ENCODE measurements at regions not wholly inside any gene's neighbourhood (a gene's known extent, or its start where the extent isn't known, plus 50 kb on each side); places are given as distances from the start of the nearest gene placed in this dataset.

GRCh38 chr6:121522265-121522664 lies 86.8 kb downstream of the GJA1 start:
- Histone ChIP-seq H3K79me2 (ENCODE audit: low read depth) (no peaks in the 10 kb centered on the region), H3K9ac (no peak overlapping the region), H3K4me1 (no peaks in the 10 kb centered on the region), H2AFZ (replicated peaks) (peak overlapping the region; percentile 59), H3K4me2 (no peak overlapping the region), H3K27me3 (no peaks in the 10 kb centered on the region), H3K4me3 (no peak overlapping the region), H3K27ac (no peak overlapping the region), H3F3A (ENCODE audit: low read depth) (no peaks in the 10 kb centered on the region), H3K36me3 (no peaks in the 10 kb centered on the region), H4K20me1 (ENCODE audit: low read depth) (no peaks in the 10 kb centered on the region), H3K9me3 (ENCODE audit: low read depth) (no peaks in the 10 kb centered on the region)
- H3K9me3 Mint-ChIP-seq, result no peaks in the 10 kb centered on the region
- no peak for DNase-seq (ENCODE audit: low spot score)
- no peaks in the 10 kb centered on the region for H3K36me3 Mint-ChIP-seq
- TF ChIP-seq CTCF (IDR thresholded peaks at IDR 0.05), result no peak
- no peak for TF ChIP-seq EZH2 (IDR thresholded peaks at IDR 0.05)
- no peak for TF ChIP-seq EZH2phosphoT487 (IDR thresholded peaks at IDR 0.05)
- no peaks in the 10 kb centered on the region for H3K27me3 Mint-ChIP-seq (ENCODE audit: insufficient read depth, low read depth)
- no peak overlapping the region for H3K27ac Mint-ChIP-seq
- no peak overlapping the region for H3K4me3 Mint-ChIP-seq
- H3K4me1 Mint-ChIP-seq, result peaks cover 24% of the 10 kb centered on the region

- H3K27ac Mint-ChIP-seq, result no peak overlapping the region
- no peak overlapping the region for H2AFZ ChIP-seq (replicated peaks)
These were observed 87.4 kb downstream of the GJA1 start for GRCh38 chr6:121522771-121523386.

GRCh38 chr6:121523628-121524027 lies 88.2 kb downstream of the GJA1 start:
- Histone ChIP-seq H2AFZ (replicated peaks) (peak overlapping the region; percentile 41), H4K20me1 (ENCODE audit: low read depth) (no peaks in the 10 kb centered on the region), H3K9ac (no peak overlapping the region), H3K27ac (no peak overlapping the region), H3K36me3 (no peaks in the 10 kb centered on the region), H3F3A (ENCODE audit: low read depth) (no peaks in the 10 kb centered on the region), H3K79me2 (ENCODE audit: low read depth) (no peaks in the 10 kb centered on the region), H3K4me2 (no peak overlapping the region), H3K4me3 (no peak overlapping the region), H3K9me3 (ENCODE audit: low read depth) (no peaks in the 10 kb centered on the region), H3K27me3 (no peaks in the 10 kb centered on the region), H3K4me1 (no peaks in the 10 kb centered on the region)
- no peak overlapping the region for H3K4me3 Mint-ChIP-seq
- H3K36me3 Mint-ChIP-seq, result no peaks in the 10 kb centered on the region
- no peaks in the 10 kb centered on the region for H3K27me3 Mint-ChIP-seq (ENCODE audit: insufficient read depth, low read depth)
- peaks cover 24% of the 10 kb centered on the region for H3K4me1 Mint-ChIP-seq
- TF ChIP-seq EZH2phosphoT487 (IDR thresholded peaks at IDR 0.05) (no peak), CTCF (IDR thresholded peaks at IDR 0.05) (no peak), EZH2 (IDR thresholded peaks at IDR 0.05) (no peak)
- peak overlapping the region; percentile 91 for H3K27ac Mint-ChIP-seq
- DNase-seq (ENCODE audit: low spot score), result no peak
- no peaks in the 10 kb centered on the region for H3K9me3 Mint-ChIP-seq

More at GRCh38 chr6:121522771-121523386, 87.4 kb downstream of the GJA1 start:
- no peak overlapping the region for H3K4me2 ChIP-seq
- no peaks in the 10 kb centered on the region for H3F3A ChIP-seq (ENCODE audit: low read depth)
- Mint-ChIP-seq H3K27me3 (ENCODE audit: insufficient read depth, low read depth) (no peaks in the 10 kb centered on the region), H3K36me3 (no peaks in the 10 kb centered on the region), H3K9me3 (no peaks in the 10 kb centered on the region), H3K4me3 (no peak overlapping the region), H3K4me1 (peaks cover 24% of the 10 kb centered on the region)
- no peaks in the 10 kb centered on the region for H3K36me3 ChIP-seq
- no peaks in the 10 kb centered on the region for H3K9me3 ChIP-seq (ENCODE audit: low read depth)
- no peak overlapping the region for H3K4me3 ChIP-seq
- no peak for DNase-seq (ENCODE audit: low spot score)
- TF ChIP-seq EZH2 (IDR thresholded peaks at IDR 0.05), result no peak
- no peak for TF ChIP-seq EZH2phosphoT487 (IDR thresholded peaks at IDR 0.05)
- TF ChIP-seq CTCF (IDR thresholded peaks at IDR 0.05), result no peak
- H3K79me2 ChIP-seq (ENCODE audit: low read depth), result no peaks in the 10 kb centered on the region
- no peak overlapping the region for H3K27ac ChIP-seq
- H3K4me1 ChIP-seq, result no peaks in the 10 kb centered on the region
- no peaks in the 10 kb centered on the region for H3K27me3 ChIP-seq
- H3K9ac ChIP-seq, result no peak overlapping the region
- H4K20me1 ChIP-seq (ENCODE audit: low read depth), result no peaks in the 10 kb centered on the region

Measured in neural progenitor cell (in vitro differentiated cells).